ENCODE measurements at regions not wholly inside any gene's neighbourhood (a gene's known extent, or its start where the extent isn't known, plus 50 kb on each side); places are given as distances from the start of the nearest gene placed in this dataset.

DNA sequence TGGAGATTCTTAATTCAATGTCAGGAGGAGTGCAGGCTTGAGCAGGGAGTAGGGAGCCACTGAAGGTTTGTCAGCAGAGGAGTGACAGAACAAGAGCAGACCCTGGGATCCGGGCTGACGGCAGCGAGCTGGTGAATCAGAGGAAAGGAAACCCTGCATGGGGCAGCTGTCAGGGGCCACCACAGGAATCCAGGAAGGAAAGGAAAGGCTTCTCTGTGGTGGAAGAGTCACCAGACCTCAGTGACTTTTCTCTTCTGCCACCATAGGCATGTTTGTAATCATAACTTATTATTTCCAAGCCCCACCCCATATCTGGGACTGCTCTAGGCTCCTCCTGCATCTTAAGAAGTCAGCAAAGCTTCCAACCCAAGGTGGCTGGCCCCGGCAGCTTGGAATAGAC is 150.9 kb downstream of the BCOR start:
- TF ChIP-seq, protein P1, sequence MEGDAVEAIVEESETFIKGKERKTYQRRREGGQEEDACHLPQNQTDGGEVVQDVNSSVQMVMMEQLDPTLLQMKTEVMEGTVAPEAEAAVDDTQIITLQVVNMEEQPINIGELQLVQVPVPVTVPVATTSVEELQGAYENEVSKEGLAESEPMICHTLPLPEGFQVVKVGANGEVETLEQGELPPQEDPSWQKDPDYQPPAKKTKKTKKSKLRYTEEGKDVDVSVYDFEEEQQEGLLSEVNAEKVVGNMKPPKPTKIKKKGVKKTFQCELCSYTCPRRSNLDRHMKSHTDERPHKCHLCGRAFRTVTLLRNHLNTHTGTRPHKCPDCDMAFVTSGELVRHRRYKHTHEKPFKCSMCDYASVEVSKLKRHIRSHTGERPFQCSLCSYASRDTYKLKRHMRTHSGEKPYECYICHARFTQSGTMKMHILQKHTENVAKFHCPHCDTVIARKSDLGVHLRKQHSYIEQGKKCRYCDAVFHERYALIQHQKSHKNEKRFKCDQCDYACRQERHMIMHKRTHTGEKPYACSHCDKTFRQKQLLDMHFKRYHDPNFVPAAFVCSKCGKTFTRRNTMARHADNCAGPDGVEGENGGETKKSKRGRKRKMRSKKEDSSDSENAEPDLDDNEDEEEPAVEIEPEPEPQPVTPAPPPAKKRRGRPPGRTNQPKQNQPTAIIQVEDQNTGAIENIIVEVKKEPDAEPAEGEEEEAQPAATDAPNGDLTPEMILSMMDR (IDR thresholded peaks at IDR 0.05; ENCODE audit: low read depth, low read length, poor library complexity, severe bottlenecking), result no peak
- TF ChIP-seq EZH2phosphoT487 (IDR thresholded peaks at IDR 0.05; ENCODE audit: borderline replicate concordance, low read length), result no peak

All from DOHH2 (cell line).